ENCODE measurements at regions not wholly inside any gene's neighbourhood (a gene's known extent, or its start where the extent isn't known, plus 50 kb on each side); places are given as distances from the start of the nearest gene placed in this dataset.

DNA sequence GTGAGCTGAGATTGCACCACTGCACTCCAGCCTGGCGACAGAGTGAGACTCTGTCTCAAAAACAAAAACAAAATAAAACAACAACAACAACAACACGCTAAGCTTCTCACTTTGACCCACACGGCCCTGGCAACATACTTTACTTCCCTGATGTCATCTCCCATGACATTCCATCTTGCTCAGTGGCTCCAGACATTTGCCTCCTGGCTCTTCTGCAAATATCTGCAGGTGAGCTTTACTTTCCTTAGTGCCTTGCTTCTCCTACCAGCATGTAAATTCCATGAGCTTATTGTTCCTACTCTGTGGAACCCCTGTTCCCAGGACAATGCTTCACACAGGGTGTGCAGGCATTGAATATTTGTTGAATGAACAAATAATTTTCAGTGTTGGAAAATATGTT lies 205.6 kb upstream of the TMTC4 start (continued):
- no peak for TF ChIP-seq ZNF692 (tag by site-specific recombination; IDR thresholded peaks at IDR 0.05)
- no peak for TF ChIP-seq ZFP41 (tag by site-specific recombination; IDR thresholded peaks at IDR 0.05; ENCODE audit: borderline replicate concordance)
- TF ChIP-seq, protein P1, sequence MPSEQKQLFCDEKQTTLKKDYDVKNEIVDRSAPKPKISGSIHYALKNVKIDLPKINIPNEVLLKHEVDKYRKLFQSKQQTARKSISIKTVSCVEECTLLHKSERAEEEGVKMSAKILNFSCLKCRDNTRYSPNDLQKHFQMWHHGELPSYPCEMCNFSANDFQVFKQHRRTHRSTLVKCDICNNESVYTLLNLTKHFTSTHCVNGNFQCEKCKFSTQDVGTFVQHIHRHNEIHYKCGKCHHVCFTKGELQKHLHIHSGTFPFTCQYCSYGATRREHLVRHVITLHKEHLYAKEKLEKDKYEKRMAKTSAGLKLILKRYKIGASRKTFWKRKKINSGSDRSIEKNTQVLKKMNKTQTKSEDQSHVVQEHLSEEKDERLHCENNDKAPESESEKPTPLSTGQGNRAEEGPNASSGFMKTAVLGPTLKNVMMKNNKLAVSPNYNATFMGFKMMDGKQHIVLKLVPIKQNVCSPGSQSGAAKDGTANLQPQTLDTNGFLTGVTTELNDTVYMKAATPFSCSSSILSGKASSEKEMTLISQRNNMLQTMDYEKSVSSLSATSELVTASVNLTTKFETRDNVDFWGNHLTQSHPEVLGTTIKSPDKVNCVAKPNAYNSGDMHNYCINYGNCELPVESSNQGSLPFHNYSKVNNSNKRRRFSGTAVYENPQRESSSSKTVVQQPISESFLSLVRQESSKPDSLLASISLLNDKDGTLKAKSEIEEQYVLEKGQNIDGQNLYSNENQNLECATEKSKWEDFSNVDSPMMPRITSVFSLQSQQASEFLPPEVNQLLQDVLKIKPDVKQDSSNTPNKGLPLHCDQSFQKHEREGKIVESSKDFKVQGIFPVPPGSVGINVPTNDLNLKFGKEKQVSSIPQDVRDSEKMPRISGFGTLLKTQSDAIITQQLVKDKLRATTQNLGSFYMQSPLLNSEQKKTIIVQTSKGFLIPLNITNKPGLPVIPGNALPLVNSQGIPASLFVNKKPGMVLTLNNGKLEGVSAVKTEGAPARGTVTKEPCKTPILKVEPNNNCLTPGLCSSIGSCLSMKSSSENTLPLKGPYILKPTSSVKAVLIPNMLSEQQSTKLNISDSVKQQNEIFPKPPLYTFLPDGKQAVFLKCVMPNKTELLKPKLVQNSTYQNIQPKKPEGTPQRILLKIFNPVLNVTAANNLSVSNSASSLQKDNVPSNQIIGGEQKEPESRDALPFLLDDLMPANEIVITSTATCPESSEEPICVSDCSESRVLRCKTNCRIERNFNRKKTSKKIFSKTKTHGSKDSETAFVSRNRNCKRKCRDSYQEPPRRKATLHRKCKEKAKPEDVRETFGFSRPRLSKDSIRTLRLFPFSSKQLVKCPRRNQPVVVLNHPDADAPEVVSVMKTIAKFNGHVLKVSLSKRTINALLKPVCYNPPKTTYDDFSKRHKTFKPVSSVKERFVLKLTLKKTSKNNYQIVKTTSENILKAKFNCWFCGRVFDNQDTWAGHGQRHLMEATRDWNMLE (tag by site-specific recombination; conservative IDR thresholded peaks at IDR 0.05; ENCODE audit: low read depth): no peak

GRCh38 chr13:100879255-100879654 lies 204.7 kb upstream of the TMTC4 start:
- H3K36me3 ChIP-seq (ENCODE audit: control insufficient read depth in 2 of 2, insufficient read depth in 1 of 2, low read length in 2 of 2): no peaks in the 10 kb centered on the region
- H3K4me3 ChIP-seq (ENCODE audit: low read depth, low read length): no peak overlapping the region
- H3K27ac ChIP-seq (ENCODE audit: extremely low read depth, low read depth, low read length): no peak overlapping the region
- no peaks in the 10 kb centered on the region for H3K9me3 ChIP-seq (ENCODE audit: control insufficient read depth, insufficient read depth, low read depth, low read length)
- CTCF ChIA-PET: no interaction called here
- TF ChIP-seq FEZF1 (tag by site-specific recombination; IDR thresholded peaks at IDR 0.05) (no peak), ZNF707 (tag by site-specific recombination; IDR thresholded peaks at IDR 0.05) (no peak), MZF1 (tag by site-specific recombination; IDR thresholded peaks at IDR 0.05; ENCODE audit: borderline replicate concordance) (no peak), ZNF341 (tag by site-specific recombination; IDR thresholded peaks at IDR 0.05; ENCODE audit: low read depth) (no peak)
- TF ChIP-seq, protein P2, sequence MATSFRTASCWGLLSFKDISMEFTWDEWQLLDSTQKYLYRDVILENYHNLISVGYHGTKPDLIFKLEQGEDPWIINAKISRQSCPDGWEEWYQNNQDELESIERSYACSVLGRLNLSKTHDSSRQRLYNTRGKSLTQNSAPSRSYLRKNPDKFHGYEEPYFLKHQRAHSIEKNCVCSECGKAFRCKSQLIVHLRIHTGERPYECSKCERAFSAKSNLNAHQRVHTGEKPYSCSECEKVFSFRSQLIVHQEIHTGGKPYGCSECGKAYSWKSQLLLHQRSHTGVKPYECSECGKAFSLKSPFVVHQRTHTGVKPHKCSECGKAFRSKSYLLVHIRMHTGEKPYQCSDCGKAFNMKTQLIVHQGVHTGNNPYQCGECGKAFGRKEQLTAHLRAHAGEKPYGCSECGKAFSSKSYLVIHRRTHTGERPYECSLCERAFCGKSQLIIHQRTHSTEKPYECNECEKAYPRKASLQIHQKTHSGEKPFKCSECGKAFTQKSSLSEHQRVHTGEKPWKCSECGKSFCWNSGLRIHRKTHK (tag by site-specific recombination; IDR thresholded peaks at IDR 0.05): no peak
- POLR2A ChIA-PET: no interaction called here
- H3K4me1 ChIP-seq (ENCODE audit: control insufficient read depth, insufficient read depth, low read length): no peaks in the 10 kb centered on the region

DNA sequence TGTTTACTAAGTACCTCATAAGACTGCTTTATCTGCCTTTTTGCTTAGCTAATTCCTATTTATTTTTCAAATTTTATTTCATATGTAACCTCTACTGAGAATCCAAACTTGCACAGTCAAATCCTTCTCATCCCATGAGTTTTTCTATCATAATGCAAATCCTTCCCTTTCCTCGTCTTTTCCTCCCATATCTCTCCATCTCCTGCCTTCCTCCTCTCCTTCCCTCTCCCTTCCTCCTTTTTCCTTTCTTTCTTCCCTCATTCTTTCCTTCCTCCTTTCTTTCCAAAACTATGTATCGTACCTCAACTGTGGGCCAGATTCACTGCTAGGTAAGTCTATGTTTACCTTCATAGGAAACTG lies 201.4 kb upstream of the TMTC4 start:
- Histone ChIP-seq H3K36me3 (ENCODE audit: control insufficient read depth in 2 of 2, insufficient read depth in 1 of 2, low read length in 2 of 2) (no peaks in the 10 kb centered on the region), H3K9me3 (ENCODE audit: control insufficient read depth, insufficient read depth, low read depth, low read length) (no peaks in the 10 kb centered on the region), H3K27ac (ENCODE audit: extremely low read depth, low read depth, low read length) (no peak overlapping the region), H3K4me1 (ENCODE audit: control insufficient read depth, insufficient read depth, low read length) (no peaks in the 10 kb centered on the region), H3K4me3 (ENCODE audit: low read depth, low read length) (no peak overlapping the region)
- TF ChIP-seq SCRT2 (tag by site-specific recombination; IDR thresholded peaks at IDR 0.05) (no peak), ZNF324 (tag by site-specific recombination; IDR thresholded peaks at IDR 0.05) (no peak), ZNF366 (tag by site-specific recombination; conservative IDR thresholded peaks at IDR 0.05) (peak; percentile 66)
- CTCF ChIA-PET: no interaction called here
- POLR2A ChIA-PET: no interaction called here

- no peaks in the 10 kb centered on the region for H3K4me1 ChIP-seq (ENCODE audit: control insufficient read depth, insufficient read depth, low read length)
- CTCF ChIA-PET: no interaction called here
- POLR2A ChIA-PET: no interaction called here
- no peak overlapping the region for H3K4me3 ChIP-seq (ENCODE audit: low read depth, low read length)
- TF ChIP-seq ZNF596 (tag by site-specific recombination; IDR thresholded peaks at IDR 0.05) (no peak), MEIS1 (CRISPR knock-in tag; IDR thresholded peaks at IDR 0.05; ENCODE audit: borderline replicate concordance) (0 out of 2 replicates have a peak, but pooled peaks have one; percentile 23), FEZF1 (tag by site-specific recombination; IDR thresholded peaks at IDR 0.05) (peak; percentile 84)
- TF ChIP-seq, protein P3, sequence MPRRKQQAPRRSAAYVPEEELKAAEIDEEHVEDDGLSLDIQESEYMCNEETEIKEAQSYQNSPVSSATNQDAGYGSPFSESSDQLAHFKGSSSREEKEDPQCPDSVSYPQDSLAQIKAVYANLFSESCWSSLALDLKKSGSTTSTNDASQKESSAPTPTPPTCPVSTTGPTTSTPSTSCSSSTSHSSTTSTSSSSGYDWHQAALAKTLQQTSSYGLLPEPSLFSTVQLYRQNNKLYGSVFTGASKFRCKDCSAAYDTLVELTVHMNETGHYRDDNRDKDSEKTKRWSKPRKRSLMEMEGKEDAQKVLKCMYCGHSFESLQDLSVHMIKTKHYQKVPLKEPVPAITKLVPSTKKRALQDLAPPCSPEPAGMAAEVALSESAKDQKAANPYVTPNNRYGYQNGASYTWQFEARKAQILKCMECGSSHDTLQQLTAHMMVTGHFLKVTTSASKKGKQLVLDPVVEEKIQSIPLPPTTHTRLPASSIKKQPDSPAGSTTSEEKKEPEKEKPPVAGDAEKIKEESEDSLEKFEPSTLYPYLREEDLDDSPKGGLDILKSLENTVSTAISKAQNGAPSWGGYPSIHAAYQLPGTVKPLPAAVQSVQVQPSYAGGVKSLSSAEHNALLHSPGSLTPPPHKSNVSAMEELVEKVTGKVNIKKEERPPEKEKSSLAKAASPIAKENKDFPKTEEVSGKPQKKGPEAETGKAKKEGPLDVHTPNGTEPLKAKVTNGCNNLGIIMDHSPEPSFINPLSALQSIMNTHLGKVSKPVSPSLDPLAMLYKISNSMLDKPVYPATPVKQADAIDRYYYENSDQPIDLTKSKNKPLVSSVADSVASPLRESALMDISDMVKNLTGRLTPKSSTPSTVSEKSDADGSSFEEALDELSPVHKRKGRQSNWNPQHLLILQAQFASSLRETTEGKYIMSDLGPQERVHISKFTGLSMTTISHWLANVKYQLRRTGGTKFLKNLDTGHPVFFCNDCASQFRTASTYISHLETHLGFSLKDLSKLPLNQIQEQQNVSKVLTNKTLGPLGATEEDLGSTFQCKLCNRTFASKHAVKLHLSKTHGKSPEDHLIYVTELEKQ (tag by site-specific recombination; IDR thresholded peaks at IDR 0.05; ENCODE audit: borderline replicate concordance): 0 out of 2 replicates have a peak, but pooled peaks have one; percentile 3
- TF ChIP-seq, protein P4, sequence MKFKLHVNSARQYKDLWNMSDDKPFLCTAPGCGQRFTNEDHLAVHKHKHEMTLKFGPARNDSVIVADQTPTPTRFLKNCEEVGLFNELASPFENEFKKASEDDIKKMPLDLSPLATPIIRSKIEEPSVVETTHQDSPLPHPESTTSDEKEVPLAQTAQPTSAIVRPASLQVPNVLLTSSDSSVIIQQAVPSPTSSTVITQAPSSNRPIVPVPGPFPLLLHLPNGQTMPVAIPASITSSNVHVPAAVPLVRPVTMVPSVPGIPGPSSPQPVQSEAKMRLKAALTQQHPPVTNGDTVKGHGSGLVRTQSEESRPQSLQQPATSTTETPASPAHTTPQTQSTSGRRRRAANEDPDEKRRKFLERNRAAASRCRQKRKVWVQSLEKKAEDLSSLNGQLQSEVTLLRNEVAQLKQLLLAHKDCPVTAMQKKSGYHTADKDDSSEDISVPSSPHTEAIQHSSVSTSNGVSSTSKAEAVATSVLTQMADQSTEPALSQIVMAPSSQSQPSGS (tag by site-specific recombination; IDR thresholded peaks at IDR 0.05; ENCODE audit: low read depth): no peak
- no peaks in the 10 kb centered on the region for H3K36me3 ChIP-seq (ENCODE audit: control insufficient read depth in 2 of 2, insufficient read depth in 1 of 2, low read length in 2 of 2)
- H3K27ac ChIP-seq (ENCODE audit: extremely low read depth, low read depth, low read length): no peak overlapping the region
- no peaks in the 10 kb centered on the region for H3K9me3 ChIP-seq (ENCODE audit: control insufficient read depth, insufficient read depth, low read depth, low read length)
These were observed 200.9 kb upstream of the TMTC4 start for GRCh38 chr13:100875392-100876043.
